H9 (cell line): ENCODE measurements at regions not wholly inside any gene's neighbourhood (a gene's known extent, or its start where the extent isn't known, plus 50 kb on each side); places are given as distances from the start of the nearest gene placed in this dataset.

Source experiments
- DNase-seq: peaks from one replicate; pipeline ENCODE4 v3.0.0-alpha.2; 2017
- H2AFZ ChIP-seq: one replicate; pipeline ENCODE4 v1.6.1; 2013; ENCODE audit warnings: mild to moderate bottlenecking, low read length, control low read depth, moderate library complexity
- H2AK5ac ChIP-seq: 2 replicates; pipeline ENCODE4 v1.6.1; 2013; ENCODE audit warnings: low read length, control low read depth, mixed read lengths; ENCODE audit not compliant: insufficient read length
- H2BK120ac ChIP-seq: one replicate; pipeline ENCODE4 v1.6.1; 2013; ENCODE audit warnings: low read depth, mild to moderate bottlenecking, low read length, control low read depth, inconsistent platforms; ENCODE audit not compliant: poor library complexity, severe bottlenecking
- H2BK12ac ChIP-seq: 2 replicates; pipeline ENCODE4 v1.6.1; 2013; ENCODE audit warnings: low read length, control low read depth, mixed read lengths, low read depth; ENCODE audit not compliant: insufficient read length
- H2BK15ac ChIP-seq: 2 replicates; pipeline ENCODE4 v1.6.1; 2013; ENCODE audit warnings: low read depth, low read length, control low read depth
- H2BK20ac ChIP-seq: one replicate; pipeline ENCODE4 v1.6.1; 2013; ENCODE audit warnings: low read depth, mild to moderate bottlenecking, low read length, control low read depth, inconsistent platforms; ENCODE audit not compliant: poor library complexity, severe bottlenecking
- H2BK5ac ChIP-seq: 2 replicates; pipeline ENCODE4 v1.6.1; 2013; ENCODE audit warnings: low read length, control low read depth, mixed read lengths; ENCODE audit not compliant: insufficient read length
- H3K14ac ChIP-seq: 2 replicates; pipeline ENCODE4 v1.6.1; 2013; ENCODE audit warnings: low read length, control low read depth; ENCODE audit not compliant: insufficient read depth
- H3K18ac ChIP-seq: 2 replicates; pipeline ENCODE4 v1.6.1; 2013; ENCODE audit warnings: low read depth, mild to moderate bottlenecking, mixed read lengths, low read length, control low read depth; ENCODE audit not compliant: insufficient read length
- H3K23ac ChIP-seq: 2 replicates; pipeline ENCODE4 v1.6.1; 2013; ENCODE audit warnings: low read length, control low read depth, mixed read lengths, low read depth; ENCODE audit not compliant: insufficient read length
- H3K23me2 ChIP-seq: 2 replicates; pipeline ENCODE4 v1.6.1; 2013; ENCODE audit warnings: low read depth, mild to moderate bottlenecking, mixed read lengths, low read length, control low read depth; ENCODE audit not compliant: insufficient read length, poor library complexity, severe bottlenecking
- H3K27ac ChIP-seq: 2 replicates; pipeline ENCODE4 v1.5.1; 2013; ENCODE audit warnings: low read length, control low read depth, mixed read lengths, low read depth; ENCODE audit not compliant: insufficient read length
- H3K27me3 ChIP-seq: 2 replicates; pipeline ENCODE4 v1.6.1; 2013; ENCODE audit warnings: low read length, control low read depth, inconsistent platforms; ENCODE audit not compliant: insufficient read depth
- H3K4ac ChIP-seq: 2 replicates; pipeline ENCODE4 v1.6.1; 2013; ENCODE audit warnings: low read depth, mild to moderate bottlenecking, control low read depth, inconsistent platforms, low read length, moderate library complexity
- H3K4me1 ChIP-seq: 2 replicates; pipeline ENCODE4 v1.6.1; 2013; ENCODE audit warnings: low read length, control low read depth, inconsistent platforms; ENCODE audit not compliant: insufficient read depth
- H3K4me2 ChIP-seq: 2 replicates; pipeline ENCODE4 v1.6.1; 2013; ENCODE audit warnings: low read length, control low read depth, mixed read lengths; ENCODE audit not compliant: insufficient read length, insufficient read depth
- H3K56ac ChIP-seq: 2 replicates; pipeline ENCODE4 v1.6.1; 2013; ENCODE audit warnings: low read depth, mild to moderate bottlenecking, mixed read lengths, low read length, control low read depth; ENCODE audit not compliant: insufficient read length
- H3K79me1 ChIP-seq: 2 replicates; pipeline ENCODE4 v1.6.1; 2013; ENCODE audit warnings: low read depth, mild to moderate bottlenecking, moderate library complexity, low read length, control low read depth, inconsistent platforms; ENCODE audit not compliant: insufficient read depth, poor library complexity, severe bottlenecking
- H3K79me2 ChIP-seq: 2 replicates; pipeline ENCODE4 v1.6.1; 2013; ENCODE audit warnings: low read length, control low read depth, inconsistent platforms; ENCODE audit not compliant: insufficient read depth
- H3K9ac ChIP-seq: 2 replicates; pipeline ENCODE4 v1.6.1; 2013; ENCODE audit warnings: low read length, control low read depth, mixed read lengths; ENCODE audit not compliant: insufficient read length; ENCODE audit errors: extremely low read depth
- H3K9me3 ChIP-seq: one replicate; pipeline ENCODE4 v1.6.1; 2013; ENCODE audit warnings: low read depth, low read length, inconsistent platforms; ENCODE audit not compliant: control insufficient read depth
- H3T11ph ChIP-seq: one replicate; pipeline ENCODE4 v1.6.1; 2013; ENCODE audit warnings: mild to moderate bottlenecking, low read length, control low read depth, inconsistent platforms
- H4K20me1 ChIP-seq: one replicate; pipeline ENCODE4 v1.6.1; 2013; ENCODE audit not compliant: control insufficient read depth, insufficient read length, insufficient read depth
- H4K5ac ChIP-seq: 2 replicates; pipeline ENCODE4 v1.6.1; 2013; ENCODE audit warnings: low read depth, mild to moderate bottlenecking, mixed read lengths, low read length, control low read depth; ENCODE audit not compliant: insufficient read length
- H4K8ac ChIP-seq: replicated peaks from 2 replicates; pipeline ENCODE4 v1.6.1; 2013; ENCODE audit warnings: low read length, control low read depth, mixed read lengths, low read depth; ENCODE audit not compliant: insufficient read length
- H4K91ac ChIP-seq: 2 replicates; pipeline ENCODE4 v1.6.1; 2013; ENCODE audit warnings: low read depth, mild to moderate bottlenecking, moderate library complexity, mixed read lengths, low read length, control low read depth; ENCODE audit not compliant: insufficient read length
- H3K27ac Mint-ChIP-seq, 3 experiments: 2 replicates in 2 of 3; 3 replicates in 1 of 3; pipeline ENCODE4 v1.8.0; 2020 to 2021; ENCODE audit warnings: mixed read lengths in 3 of 3, mild to moderate bottlenecking in 1 of 3, moderate library complexity in 1 of 3
- H3K27me3 Mint-ChIP-seq: 2 replicates; pipeline ENCODE4 v1.8.0; 2021; ENCODE audit warnings: low read depth, mild to moderate bottlenecking, moderate library complexity, mixed read lengths
- H3K36me3 Mint-ChIP-seq, 3 experiments: 2 replicates in 2 of 3; 3 replicates in 1 of 3; pipeline ENCODE4 v1.8.0; 2020 to 2021; ENCODE audit warnings: low read depth in 3 of 3, mixed read lengths in 3 of 3; ENCODE audit not compliant: insufficient read depth in 1 of 3
- H3K4me1 Mint-ChIP-seq, 2 experiments: 2 replicates each; pipeline ENCODE4 v1.8.0; 2020; ENCODE audit warnings: mixed read lengths in 2 of 2
- H3K4me3 Mint-ChIP-seq, 2 experiments: 2 replicates in 1 of 2; 3 replicates in 1 of 2; pipeline ENCODE4 v1.8.0; 2020 to 2021; ENCODE audit warnings: mild to moderate bottlenecking in 2 of 2, mixed read lengths in 2 of 2, moderate library complexity in 1 of 2
- H3K9me3 Mint-ChIP-seq, 2 experiments: 2 replicates in 1 of 2; 3 replicates in 1 of 2; pipeline ENCODE4 v1.8.0; 2020; ENCODE audit warnings: mild to moderate bottlenecking in 2 of 2, mixed read lengths in 2 of 2, moderate library complexity in 1 of 2
- CTCF ChIP-seq: fragments of 200-600 bp; sonication (generic); conservative IDR thresholded peaks from 3 replicates; pipeline ENCODE4 v1.8.0; 2021; ENCODE audit warnings: antibody characterized with exemption, mild to moderate bottlenecking
- WGBS: extraction: QIAGEN DNeasy Blood & Tissue Kit; methylation state at CpG from one replicate; pipeline ENCODE4 v1.1.7; 2013; ENCODE audit warnings: missing lambda C conversion rate, low lambda C conversion rate, mixed read lengths; ENCODE audit not compliant: insufficient read length; ENCODE audit errors: extremely low coverage; 5-methylcytosine and 5-hydroxymethylcytosine counted together

- Histone ChIP-seq H4K8ac (no peak overlapping the region), H2BK120ac (no peak overlapping the region), H2AFZ (no peak overlapping the region), H3K14ac (no peak overlapping the region), H3K4me1 (peaks cover 2% of the 10 kb centered on the region; the same call in 1 of the 2 replicates), H4K20me1 (no peaks in the 10 kb centered on the region), H2AK5ac (no peak overlapping the region), H2BK20ac (no peak overlapping the region), H3K9me3 (no peaks in the 10 kb centered on the region), H3K27me3 (no peaks in the 10 kb centered on the region), H3K79me2 (no peaks in the 10 kb centered on the region), H4K5ac (no peak overlapping the region), H3K23me2 (no peaks in the 10 kb centered on the region), H2BK15ac (no peak overlapping the region), H3K56ac (no peak overlapping the region), H3K79me1 (no peaks in the 10 kb centered on the region), H2BK5ac (no peak overlapping the region), H3K27ac (no peak overlapping the region), H2BK12ac (no peak overlapping the region), H4K91ac (no peak overlapping the region), H3K23ac (no peak overlapping the region), H3K9ac (no peak overlapping the region), H3K18ac (no peak overlapping the region), H3T11ph (no peak overlapping the region), H3K4ac (no peak overlapping the region), H3K4me2 (no peak overlapping the region)
- H3K27ac Mint-ChIP-seq: no peak overlapping the region
- H3K36me3 Mint-ChIP-seq: no peaks in the 10 kb centered on the region; a peak in 1 of 7 replicates
- H3K9me3 Mint-ChIP-seq: no peaks in the 10 kb centered on the region
- DNase-seq: no peak
- no peaks in the 10 kb centered on the region; the same call in 1 of the 2 replicates for H3K27me3 Mint-ChIP-seq
- WGBS: no CpG with 5 or more reads among the region's 6 CpGs
- no peak overlapping the region for H3K4me3 Mint-ChIP-seq
- no peak for TF ChIP-seq CTCF
- H3K4me1 Mint-ChIP-seq: peaks cover 26 to 29% of the 10 kb centered on the region in 2 experiments
These were observed 86.5 kb upstream of the SEC11C start for GRCh38 chr18:59052965-59053820.
